ENCODE measurements at regions not wholly inside any gene's neighbourhood (a gene's known extent, or its start where the extent isn't known, plus 50 kb on each side); places are given as distances from the start of the nearest gene placed in this dataset.

GRCh38 chr13:47407808-47408207 lies 511.0 kb upstream of the HTR2A start:
- DNase-seq = no peak
- no peak overlapping the region for H3K4me3 ChIP-seq
- 42 to 54% (median 49%) methylated on average over 5 of the region's 5 CpGs for whole genome bisulfite sequencing, 4 donors
- no peaks in the 10 kb centered on the region for H3K4me1 ChIP-seq (replicated peaks in 1 of 2)
- no peaks in the 10 kb centered on the region for H3K27me3 ChIP-seq
- no peak overlapping the region for H3K27ac ChIP-seq
- intact Hi-C loops (cut with DNase I) = no loop called here
- H3K9me3 ChIP-seq (replicated peaks in 1 of 3) = no peaks in the 10 kb centered on the region
- H3K36me3 ChIP-seq (replicated peaks in 1 of 2) = no peaks in the 10 kb centered on the region
- TF ChIP-seq POLR2A (IDR thresholded peaks at IDR 0.05) = no peak
- no peak for TF ChIP-seq CTCF (IDR thresholded peaks at IDR 0.05)

GRCh38 chr13:47399599-47399998 lies 502.7 kb upstream of the HTR2A start:
- no peak for DNase-seq
- TF ChIP-seq POLR2A (IDR thresholded peaks at IDR 0.05) (no peak), CTCF (IDR thresholded peaks at IDR 0.05) (no peak)
- no peak overlapping the region for H3K27ac ChIP-seq
- no peaks in the 10 kb centered on the region for H3K36me3 ChIP-seq (replicated peaks in 1 of 2)
- H3K4me1 ChIP-seq (replicated peaks in 1 of 2) = no peaks in the 10 kb centered on the region
- H3K4me3 ChIP-seq = no peak overlapping the region
- H3K27me3 ChIP-seq = no peaks in the 10 kb centered on the region
- 61 to 77% (median 64%) methylated on average over 2 of the region's 2 CpGs for WGBS, 4 donors
- intact Hi-C loops (cut with DNase I) = no loop called here
- no peaks in the 10 kb centered on the region for H3K9me3 ChIP-seq (replicated peaks in 1 of 3)

GRCh38 chr13:47397739-47398138 lies 500.9 kb upstream of the HTR2A start:
- TF ChIP-seq CTCF (IDR thresholded peaks at IDR 0.05) = no peak
- no peak for TF ChIP-seq POLR2A (IDR thresholded peaks at IDR 0.05)
- WGBS, 4 donors = 34 to 53% (median 41%) methylated on average over 2 of the region's 2 CpGs
- H3K27me3 ChIP-seq = no peaks in the 10 kb centered on the region

GRCh38 chr13:47396915-47397314 lies 500.1 kb upstream of the HTR2A start:
- 71 to 81% (median 72%) methylated on average over 5 of the region's 5 CpGs for WGBS, 4 donors
- intact Hi-C loops (cut with DNase I) = no loop called here
- DNase-seq = no peak

More at GRCh38 chr13:47397739-47398138, 500.9 kb upstream of the HTR2A start:
- H3K4me1 ChIP-seq (replicated peaks in 1 of 2) = no peaks in the 10 kb centered on the region
- H3K4me3 ChIP-seq = no peak overlapping the region
- DNase-seq = no peak
- H3K9me3 ChIP-seq (replicated peaks in 1 of 3) = no peaks in the 10 kb centered on the region
- intact Hi-C loops (cut with DNase I) = no loop called here
- H3K27ac ChIP-seq = no peak overlapping the region
- H3K36me3 ChIP-seq (replicated peaks in 1 of 2) = no peaks in the 10 kb centered on the region

More at GRCh38 chr13:47396915-47397314, 500.1 kb upstream of the HTR2A start:
- no peaks in the 10 kb centered on the region for H3K4me1 ChIP-seq (replicated peaks in 1 of 2)
- H3K27me3 ChIP-seq = no peaks in the 10 kb centered on the region
- TF ChIP-seq CTCF (IDR thresholded peaks at IDR 0.05) (no peak), POLR2A (IDR thresholded peaks at IDR 0.05) (no peak)
- no peaks in the 10 kb centered on the region for H3K9me3 ChIP-seq (replicated peaks in 1 of 3)
- no peak overlapping the region for H3K4me3 ChIP-seq
- H3K27ac ChIP-seq = no peak overlapping the region
- no peaks in the 10 kb centered on the region for H3K36me3 ChIP-seq (replicated peaks in 1 of 2)

All from adrenal gland (tissue), 9 donors.